Fibroblast of lung (primary cell): ENCODE measurements at regions not wholly inside any gene's neighbourhood (a gene's known extent, or its start where the extent isn't known, plus 50 kb on each side); places are given as distances from the start of the nearest gene placed in this dataset.

ENCODE experiments used
- EZH2 ChIP-seq: IDR thresholded peaks from 2 replicates; pipeline ENCODE4 v1.5.1; 2012; ENCODE audit warnings: low read length, control low read depth, mild to moderate bottlenecking; ENCODE audit errors: missing control alignments
- TF ChIP-seq, protein P1 (sequence below), 2 donors: IDR thresholded peaks in 1 of 2; conservative IDR thresholded peaks in 1 of 2; 1 replicate in 1 of 2; 2 replicates in 1 of 2; pipeline ENCODE4 v1.5.1; 2011 to 2012; ENCODE audit warnings: low read length in 2 of 2, control low read depth in 1 of 2, inconsistent platforms in 1 of 2, low read depth in 1 of 2, mild to moderate bottlenecking in 1 of 2

DNA sequence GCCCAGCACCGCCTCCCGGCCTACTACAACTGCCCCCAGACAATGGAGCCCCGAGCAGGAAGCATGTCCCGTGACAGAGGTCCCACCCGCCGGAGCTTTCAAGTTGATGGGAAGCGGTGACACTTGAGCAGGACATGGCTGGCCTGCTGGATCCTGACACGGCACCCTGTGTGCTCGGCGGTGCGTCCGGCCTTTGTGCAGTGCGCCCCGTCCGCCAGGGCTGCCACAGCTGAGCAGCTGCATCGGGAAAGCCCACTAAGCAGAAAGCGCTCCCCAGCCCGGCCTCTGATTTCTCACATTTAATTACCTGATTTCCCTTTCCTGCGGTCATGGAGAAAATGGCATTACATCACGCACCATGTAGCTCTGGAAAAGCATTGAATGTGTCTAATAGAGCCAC lies 611.9 kb downstream of the IRX1 start:
- TF ChIP-seq, protein P1, sequence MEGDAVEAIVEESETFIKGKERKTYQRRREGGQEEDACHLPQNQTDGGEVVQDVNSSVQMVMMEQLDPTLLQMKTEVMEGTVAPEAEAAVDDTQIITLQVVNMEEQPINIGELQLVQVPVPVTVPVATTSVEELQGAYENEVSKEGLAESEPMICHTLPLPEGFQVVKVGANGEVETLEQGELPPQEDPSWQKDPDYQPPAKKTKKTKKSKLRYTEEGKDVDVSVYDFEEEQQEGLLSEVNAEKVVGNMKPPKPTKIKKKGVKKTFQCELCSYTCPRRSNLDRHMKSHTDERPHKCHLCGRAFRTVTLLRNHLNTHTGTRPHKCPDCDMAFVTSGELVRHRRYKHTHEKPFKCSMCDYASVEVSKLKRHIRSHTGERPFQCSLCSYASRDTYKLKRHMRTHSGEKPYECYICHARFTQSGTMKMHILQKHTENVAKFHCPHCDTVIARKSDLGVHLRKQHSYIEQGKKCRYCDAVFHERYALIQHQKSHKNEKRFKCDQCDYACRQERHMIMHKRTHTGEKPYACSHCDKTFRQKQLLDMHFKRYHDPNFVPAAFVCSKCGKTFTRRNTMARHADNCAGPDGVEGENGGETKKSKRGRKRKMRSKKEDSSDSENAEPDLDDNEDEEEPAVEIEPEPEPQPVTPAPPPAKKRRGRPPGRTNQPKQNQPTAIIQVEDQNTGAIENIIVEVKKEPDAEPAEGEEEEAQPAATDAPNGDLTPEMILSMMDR (conservative IDR thresholded peaks at IDR 0.05 in 1 of 2, IDR thresholded peaks at IDR 0.05 in 1 of 2; ENCODE audit: low read depth in 1 of 2, low read length in 2 of 2) = no peak
- no peak for TF ChIP-seq EZH2
